ENCODE measurements at regions not wholly inside any gene's neighbourhood (a gene's known extent, or its start where the extent isn't known, plus 50 kb on each side); places are given as distances from the start of the nearest gene placed in this dataset.

GRCh38 chr2:16061441-16062217 lies 121.3 kb downstream of the MYCN start:
- no peaks in the 10 kb centered on the region for H3K9me2 ChIP-seq (replicated peaks; ENCODE audit: low read depth, low read length)
- no peak overlapping the region for H3K4me2 ChIP-seq (ENCODE audit: low read depth, low read length, poor library complexity, severe bottlenecking)
- no peak overlapping the region for H2AFZ ChIP-seq (ENCODE audit: low read length)
- no peaks in the 10 kb centered on the region for H3K36me3 ChIP-seq (ENCODE audit: insufficient read depth, low read length)
- no peaks in the 10 kb centered on the region for H4K20me1 ChIP-seq (ENCODE audit: insufficient read depth, low read length, poor library complexity, severe bottlenecking)
- peaks cover 15% of the 10 kb centered on the region; the same call in 1 of the 2 replicates for H3K9me3 ChIP-seq (ENCODE audit: insufficient read depth, low read depth, low read length)
- no peaks in the 10 kb centered on the region for H3K4me1 ChIP-seq (ENCODE audit: insufficient read depth, low read length, poor library complexity, severe bottlenecking)
- no peak overlapping the region for H3K4me3 ChIP-seq (ENCODE audit: low read length, poor library complexity, severe bottlenecking)
- H3K79me2 ChIP-seq (ENCODE audit: insufficient read depth, low read length), result no peaks in the 10 kb centered on the region
- peaks cover 6% of the 10 kb centered on the region for H3K27me3 ChIP-seq (ENCODE audit: insufficient read depth, low read length, poor library complexity, severe bottlenecking)
- H3K9ac ChIP-seq (ENCODE audit: low read depth, low read length, poor library complexity, severe bottlenecking), result no peak overlapping the region
- H3F3A ChIP-seq (ENCODE audit: low read depth), result no peaks in the 10 kb centered on the region
- TF ChIP-seq EZH2phosphoT487 (IDR thresholded peaks at IDR 0.05; ENCODE audit: borderline replicate concordance) (no peak), CTCF (conservative IDR thresholded peaks at IDR 0.05; ENCODE audit: low read length) (no peak)

GRCh38 chr2:16060936-16061338 lies 120.6 kb downstream of the MYCN start:
- Histone ChIP-seq H3K4me1 (ENCODE audit: insufficient read depth, low read length, poor library complexity, severe bottlenecking) (no peaks in the 10 kb centered on the region), H3K4me2 (ENCODE audit: low read depth, low read length, poor library complexity, severe bottlenecking) (no peak overlapping the region), H3K36me3 (ENCODE audit: insufficient read depth, low read length) (no peaks in the 10 kb centered on the region), H2AFZ (ENCODE audit: low read length) (no peak overlapping the region), H3K27me3 (ENCODE audit: insufficient read depth, low read length, poor library complexity, severe bottlenecking) (peaks cover 6% of the 10 kb centered on the region), H3K79me2 (ENCODE audit: insufficient read depth, low read length) (no peaks in the 10 kb centered on the region), H3K9me2 (replicated peaks; ENCODE audit: low read depth, low read length) (no peaks in the 10 kb centered on the region), H3K9me3 (ENCODE audit: insufficient read depth, low read depth, low read length) (peaks cover 15% of the 10 kb centered on the region; the same call in 1 of the 2 replicates), H3K4me3 (ENCODE audit: low read length, poor library complexity, severe bottlenecking) (no peak overlapping the region), H4K20me1 (ENCODE audit: insufficient read depth, low read length, poor library complexity, severe bottlenecking) (no peaks in the 10 kb centered on the region), H3K9ac (ENCODE audit: low read depth, low read length, poor library complexity, severe bottlenecking) (no peak overlapping the region), H3F3A (ENCODE audit: low read depth) (no peaks in the 10 kb centered on the region)
- TF ChIP-seq CTCF (conservative IDR thresholded peaks at IDR 0.05; ENCODE audit: low read length) (no peak), EZH2phosphoT487 (IDR thresholded peaks at IDR 0.05; ENCODE audit: borderline replicate concordance) (no peak)

GRCh38 chr2:16060125-16060935 lies 120.0 kb downstream of the MYCN start:
- Histone ChIP-seq H3K9me3 (ENCODE audit: insufficient read depth, low read depth, low read length) (peaks cover 15% of the 10 kb centered on the region; the same call in 1 of the 2 replicates), H2AFZ (ENCODE audit: low read length) (no peak overlapping the region), H3K9me2 (replicated peaks; ENCODE audit: low read depth, low read length) (no peaks in the 10 kb centered on the region), H3K36me3 (ENCODE audit: insufficient read depth, low read length) (no peaks in the 10 kb centered on the region), H3K79me2 (ENCODE audit: insufficient read depth, low read length) (no peaks in the 10 kb centered on the region), H3K4me2 (ENCODE audit: low read depth, low read length, poor library complexity, severe bottlenecking) (no peak overlapping the region), H3K4me3 (ENCODE audit: low read length, poor library complexity, severe bottlenecking) (no peak overlapping the region), H3F3A (ENCODE audit: low read depth) (no peaks in the 10 kb centered on the region), H3K9ac (ENCODE audit: low read depth, low read length, poor library complexity, severe bottlenecking) (no peak overlapping the region), H4K20me1 (ENCODE audit: insufficient read depth, low read length, poor library complexity, severe bottlenecking) (no peaks in the 10 kb centered on the region), H3K4me1 (ENCODE audit: insufficient read depth, low read length, poor library complexity, severe bottlenecking) (no peaks in the 10 kb centered on the region), H3K27me3 (ENCODE audit: insufficient read depth, low read length, poor library complexity, severe bottlenecking) (peaks cover 6% of the 10 kb centered on the region)
- no peak for TF ChIP-seq CTCF (conservative IDR thresholded peaks at IDR 0.05; ENCODE audit: low read length)
- TF ChIP-seq EZH2phosphoT487 (IDR thresholded peaks at IDR 0.05; ENCODE audit: borderline replicate concordance), result no peak
